ENCODE measurements at regions not wholly inside any gene's neighbourhood (a gene's known extent, or its start where the extent isn't known, plus 50 kb on each side); places are given as distances from the start of the nearest gene placed in this dataset.
"Not testable (repeated sequence)": the region's sequence is repeated elsewhere in the genome, so short reads cannot be mapped to it uniquely, and the experiment has no call there.

DNA sequence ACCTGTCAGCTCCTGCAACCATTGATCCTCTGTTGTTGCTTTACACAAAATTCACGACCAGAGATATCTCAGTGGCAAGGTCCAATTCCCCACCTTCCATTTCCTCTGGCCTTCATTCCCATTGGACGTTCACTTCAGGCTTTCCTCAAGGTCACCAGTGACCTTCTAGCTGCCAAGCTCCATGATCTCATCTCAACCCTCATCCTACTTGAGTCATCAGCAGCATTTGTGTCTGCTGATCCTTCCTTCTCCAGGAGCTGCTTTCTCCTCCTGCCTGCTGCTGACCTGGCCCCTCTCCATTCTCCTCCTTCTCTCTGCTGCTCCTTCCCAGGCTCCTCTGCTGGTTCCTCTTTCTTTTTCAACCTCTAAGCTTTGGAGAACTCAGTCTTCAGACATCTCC is 66.2 kb upstream of the C10orf90 start:
- Histone ChIP-seq H3K4me1 (no peaks in the 10 kb centered on the region), H3K27me3 (no peaks in the 10 kb centered on the region)

GRCh38 chr10:126738001-126738400 is 67.5 kb upstream of the C10orf90 start:
- Histone ChIP-seq H3K4me2 (no peak overlapping the region), H3K9me3 (replicated peaks in 1 of 11) (no peaks in the 10 kb centered on the region), H3K27me3 (no peaks in the 10 kb centered on the region), H3K4me1 (no peaks in the 10 kb centered on the region), H3K9ac (no peak overlapping the region), H3K4me3 (no peak overlapping the region), H3K36me3 (no peaks in the 10 kb centered on the region), H4K20me1 (no peaks in the 10 kb centered on the region), H3K27ac (no peak overlapping the region)
- TF ChIP-seq Cebpa-rat (IDR thresholded peaks at IDR 0.05), result no peak

More for the DNA sequence above, 66.2 kb upstream of the C10orf90 start:
- TF ChIP-seq Cebpa-rat (IDR thresholded peaks at IDR 0.05), result no peak
- Histone ChIP-seq H3K27ac (no peak overlapping the region), H3K4me3 (no peak overlapping the region), H3K9ac (no peak overlapping the region), H3K9me3 (replicated peaks in 1 of 11) (no peaks in the 10 kb centered on the region), H3K36me3 (no peaks in the 10 kb centered on the region), H3K4me2 (no peak overlapping the region), H4K20me1 (no peaks in the 10 kb centered on the region)

GRCh38 chr10:126744571-126744970 is 74.1 kb upstream of the C10orf90 start:
- TF ChIP-seq Cebpa-rat (IDR thresholded peaks at IDR 0.05), result no peak
- no peak overlapping the region for H3K9ac ChIP-seq

GRCh38 chr10:126749015-126749655 is 78.6 kb upstream of the C10orf90 start:
- no peaks in the 10 kb centered on the region for H4K20me1 ChIP-seq
- no peaks in the 10 kb centered on the region for H3K27me3 ChIP-seq
- H3K4me1 ChIP-seq, result no peaks in the 10 kb centered on the region
- H3K9me3 ChIP-seq (replicated peaks in 1 of 11), result no peaks in the 10 kb centered on the region
- H3K4me3 ChIP-seq, result no peak overlapping the region
- no peak overlapping the region for H3K27ac ChIP-seq
- H3K4me2 ChIP-seq, result no peak overlapping the region
- no peak overlapping the region for H3K9ac ChIP-seq
- no peaks in the 10 kb centered on the region for H3K36me3 ChIP-seq
- TF ChIP-seq Cebpa-rat (IDR thresholded peaks at IDR 0.05), result no peak

More at GRCh38 chr10:126744571-126744970, 74.1 kb upstream of the C10orf90 start:
- Histone ChIP-seq H4K20me1 (no peaks in the 10 kb centered on the region), H3K9me3 (replicated peaks in 1 of 11) (no peaks in the 10 kb centered on the region), H3K4me2 (no peak overlapping the region), H3K27ac (no peak overlapping the region), H3K4me3 (no peak overlapping the region), H3K36me3 (no peaks in the 10 kb centered on the region), H3K27me3 (no peaks in the 10 kb centered on the region), H3K4me1 (no peaks in the 10 kb centered on the region)

GRCh38 chr10:126754966-126755365 is 84.5 kb upstream of the C10orf90 start:
- H3K4me1 ChIP-seq, result no peaks in the 10 kb centered on the region
- H3K9me3 ChIP-seq (replicated peaks in 1 of 11), result peaks cover 0 to 10% (median 6%) of the 10 kb centered on the region in 11 experiments; a peak in 10 of 22 replicates
- no peaks in the 10 kb centered on the region for H3K36me3 ChIP-seq
- H3K4me3 ChIP-seq, result no peak overlapping the region
- H3K27ac ChIP-seq, result no peak overlapping the region
- H4K20me1 ChIP-seq, result no peaks in the 10 kb centered on the region
- TF ChIP-seq Cebpa-rat (IDR thresholded peaks at IDR 0.05), result no peak
- H3K4me2 ChIP-seq, result no peak overlapping the region
- no peaks in the 10 kb centered on the region for H3K27me3 ChIP-seq
- no peak overlapping the region for H3K9ac ChIP-seq

- no peak for TF ChIP-seq Cebpa-rat (IDR thresholded peaks at IDR 0.05)
- H3K27ac ChIP-seq, result no peak overlapping the region
Measured at GRCh38 chr10:126758867-126759266, 88.4 kb upstream of the C10orf90 start.

GRCh38 chr10:126759531-126759930 is 89.0 kb upstream of the C10orf90 start:
- Histone ChIP-seq H3K9ac (no peak overlapping the region), H3K27me3 (no peaks in the 10 kb centered on the region), H3K9me3 (replicated peaks in 1 of 11) (peaks cover 0 to 10% (median 6%) of the 10 kb centered on the region in 11 experiments; a peak in 11 of 22 replicates), H3K36me3 (no peaks in the 10 kb centered on the region), H3K4me3 (no peak overlapping the region), H3K4me1 (no peaks in the 10 kb centered on the region), H3K4me2 (no peak overlapping the region), H3K27ac (no peak overlapping the region), H4K20me1 (no peaks in the 10 kb centered on the region)
- no peak for TF ChIP-seq Cebpa-rat (IDR thresholded peaks at IDR 0.05)

More at GRCh38 chr10:126758867-126759266, 88.4 kb upstream of the C10orf90 start:
- H3K4me2 ChIP-seq, result no peak overlapping the region
- H3K9me3 ChIP-seq (replicated peaks in 1 of 11), result peaks cover 0 to 10% (median 6%) of the 10 kb centered on the region in 11 experiments; a peak in 10 of 22 replicates
- H3K4me3 ChIP-seq, result no peak overlapping the region
- H4K20me1 ChIP-seq, result no peaks in the 10 kb centered on the region
- H3K9ac ChIP-seq, result no peak overlapping the region
- no peaks in the 10 kb centered on the region for H3K36me3 ChIP-seq
- no peaks in the 10 kb centered on the region for H3K27me3 ChIP-seq
- H3K4me1 ChIP-seq, result no peaks in the 10 kb centered on the region

- H3K4me2 ChIP-seq; H3K9me3 ChIP-seq (replicated peaks in 1 of 11); H3K27me3 ChIP-seq; H4K20me1 ChIP-seq; H3K4me3 ChIP-seq; H3K36me3 ChIP-seq; H3K4me1 ChIP-seq; H3K27ac ChIP-seq; H3K9ac ChIP-seq: not testable (repeated sequence)
Measured at GRCh38 chr10:126766646-126767045, 96.2 kb upstream of the C10orf90 start.

- no peak overlapping the region for H3K9ac ChIP-seq
- no peak overlapping the region for H3K27ac ChIP-seq
- no peak overlapping the region for H3K4me3 ChIP-seq
- peaks cover 0 to 6% (median 0%) of the 10 kb centered on the region in 11 experiments; a peak in 1 of 22 replicates for H3K9me3 ChIP-seq (replicated peaks in 1 of 11)
- no peaks in the 10 kb centered on the region for H4K20me1 ChIP-seq
- H3K36me3 ChIP-seq, result no peaks in the 10 kb centered on the region
- H3K27me3 ChIP-seq, result no peaks in the 10 kb centered on the region
- H3K4me2 ChIP-seq, result no peak overlapping the region
- TF ChIP-seq Cebpa-rat (IDR thresholded peaks at IDR 0.05), result no peak
- no peaks in the 10 kb centered on the region for H3K4me1 ChIP-seq
Measured at GRCh38 chr10:126770809-126771208, 100.3 kb upstream of the C10orf90 start.

- Histone ChIP-seq H3K9ac (no peak overlapping the region), H3K4me3 (no peak overlapping the region), H3K4me2 (no peak overlapping the region), H4K20me1 (no peaks in the 10 kb centered on the region), H3K27me3 (no peaks in the 10 kb centered on the region), H3K36me3 (no peaks in the 10 kb centered on the region), H3K4me1 (no peaks in the 10 kb centered on the region), H3K27ac (no peak overlapping the region), H3K9me3 (replicated peaks in 1 of 11) (no peaks in the 10 kb centered on the region)
- no peak for TF ChIP-seq Cebpa-rat (IDR thresholded peaks at IDR 0.05)
Measured at GRCh38 chr10:126776168-126776567, 105.7 kb upstream of the C10orf90 start.

Data from BLaER1 treated with 17β-estradiol and CSF1 and Interleukin-3, amounts not matched to agents 10 nM and 100 nM (cell line).